Lower leg skin (tissue), 3 donors: ENCODE measurements at regions not wholly inside any gene's neighbourhood (a gene's known extent, or its start where the extent isn't known, plus 50 kb on each side); places are given as distances from the start of the nearest gene placed in this dataset.

ENCODE experiments used
- CTCF ChIP-seq, 3 donors: fragments of 450-650 bp; IDR thresholded peaks; one replicate each; pipeline ENCODE4 v1.5.1; 2016; ENCODE audit warnings: antibody characterized with exemption in 3 of 3, mild to moderate bottlenecking in 3 of 3, moderate library complexity in 2 of 3
- POLR2A ChIP-seq, 2 donors: fragments of 450-650 bp; IDR thresholded peaks; one replicate each; pipeline ENCODE4 v1.6.1; 2016 to 2017; ENCODE audit warnings: antibody characterized with exemption in 2 of 2, mild to moderate bottlenecking in 1 of 2, moderate library complexity in 1 of 2

GRCh38 chr4:124209626-124210025 lies 502.9 kb downstream of the ANKRD50 start:
- no peak for TF ChIP-seq CTCF (IDR thresholded peaks at IDR 0.05)
- no peak for TF ChIP-seq POLR2A (IDR thresholded peaks at IDR 0.05)
